HG03045 (cell line): ENCODE measurements at regions not wholly inside any gene's neighbourhood (a gene's known extent, or its start where the extent isn't known, plus 50 kb on each side); places are given as distances from the start of the nearest gene placed in this dataset.

Experiments used
- ATAC-seq: cut with Tn5 transposase; IDR thresholded peaks from one replicate; pipeline ENCODE4 v1.9.1; 2021; ENCODE audit warnings: mild to moderate bottlenecking, moderate library complexity; ENCODE audit not compliant: unreplicated experiment

DNA sequence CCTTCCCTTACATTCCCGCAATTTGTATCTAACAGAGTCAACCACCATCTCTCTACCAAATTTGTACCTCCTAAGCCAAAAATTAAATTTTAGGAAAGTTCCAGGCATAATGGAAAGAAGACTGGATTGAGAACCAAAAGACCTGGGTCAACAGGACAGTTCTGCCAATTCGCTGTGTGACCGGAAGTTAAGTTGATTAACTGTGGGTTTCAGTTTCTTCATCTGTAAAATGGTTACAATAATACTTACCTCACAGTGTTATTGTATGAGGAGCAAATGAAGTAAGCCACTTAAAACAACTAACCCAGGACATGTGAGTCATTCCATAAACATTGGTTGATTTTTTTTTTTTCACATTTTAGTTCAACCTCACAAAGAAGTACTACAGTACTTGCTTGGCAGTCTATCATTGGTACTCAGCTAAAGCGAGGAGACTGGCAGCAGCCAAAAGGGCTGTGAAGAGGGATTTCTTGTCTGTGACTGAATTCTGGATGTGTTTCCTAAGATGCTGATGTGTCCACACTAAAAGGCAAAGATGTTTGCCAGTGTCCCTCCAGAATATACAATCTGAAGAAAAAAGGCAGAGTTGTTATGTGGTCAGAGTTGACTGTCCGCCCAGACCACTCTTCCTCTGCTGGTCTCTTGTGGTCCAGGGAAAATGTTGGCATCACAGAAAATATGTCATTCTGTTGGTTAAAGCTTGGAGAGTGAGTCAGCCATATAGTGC is 198.6 kb downstream of the TLE1 start:
- no peak for ATAC-seq

DNA sequence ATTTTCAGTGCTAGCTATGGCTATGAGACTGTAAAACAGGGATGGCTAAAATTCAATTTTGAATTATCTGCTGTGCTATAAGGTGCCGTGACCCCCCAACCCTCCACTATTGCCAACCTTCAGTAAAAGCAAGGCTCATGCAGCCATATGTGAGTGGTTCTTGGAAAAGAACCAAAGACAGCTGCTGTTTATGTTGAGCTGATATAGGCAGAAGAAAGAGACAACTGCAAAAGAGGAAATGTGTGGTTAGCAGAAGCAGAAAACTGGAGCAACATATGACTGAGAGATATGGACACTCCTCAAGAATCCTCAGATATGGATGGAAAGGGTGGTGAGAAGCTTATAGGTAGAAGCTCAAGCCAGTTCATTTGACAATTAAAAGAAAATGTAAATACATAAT is 200.3 kb downstream of the TLE1 start:
- no peak for ATAC-seq

- no peak for ATAC-seq
These were observed 208.3 kb downstream of the TLE1 start for GRCh38 chr9:81480828-81481604.

- no peak for ATAC-seq
These were observed 209.8 kb downstream of the TLE1 start for GRCh38 chr9:81479573-81479972.

DNA sequence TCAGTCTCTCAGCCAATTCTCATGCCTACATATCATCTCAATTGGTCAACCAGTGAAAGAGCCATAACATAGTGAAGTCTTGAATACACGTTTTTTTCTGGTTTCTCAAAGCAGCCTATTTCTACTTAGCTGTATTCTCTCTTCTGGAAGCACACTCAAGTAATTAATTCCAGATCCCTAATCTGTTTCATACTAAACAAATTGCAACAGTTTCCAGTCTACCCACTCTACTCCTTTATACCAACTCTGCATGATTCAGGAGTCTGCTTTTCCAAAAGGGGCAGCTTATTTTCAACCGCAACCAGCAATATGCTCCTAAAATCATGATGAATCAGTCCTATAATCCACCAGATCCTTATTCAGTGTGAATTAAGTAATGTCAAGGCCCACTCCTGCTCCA is 211.7 kb downstream of the TLE1 start:
- ATAC-seq = no peak

GRCh38 chr9:81476813-81477490 is 212.4 kb downstream of the TLE1 start:
- ATAC-seq = no peak

GRCh38 chr9:81474792-81475191 is 214.6 kb downstream of the TLE1 start:
- ATAC-seq = no peak

- no peak for ATAC-seq
These were observed 215.2 kb downstream of the TLE1 start for GRCh38 chr9:81474125-81474524.

DNA sequence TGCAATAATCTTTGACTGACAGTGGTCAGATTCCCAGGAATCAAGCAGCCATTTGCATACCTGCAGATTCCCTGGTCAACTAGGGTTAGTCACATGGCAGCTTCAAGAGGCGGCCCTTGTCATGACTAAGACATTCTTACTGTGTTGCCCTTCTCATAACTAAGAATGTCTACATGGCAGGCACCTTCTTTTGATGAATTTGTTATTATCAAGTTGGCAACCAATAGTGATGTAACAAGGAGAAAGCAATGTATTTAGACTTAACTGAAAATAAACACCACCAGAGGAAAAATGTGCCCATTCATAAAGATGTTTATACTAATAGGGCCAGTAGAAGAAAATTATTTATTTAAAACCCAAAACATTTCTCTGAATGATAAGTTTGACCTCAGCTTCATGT is 215.6 kb downstream of the TLE1 start:
- ATAC-seq = no peak

- no peak for ATAC-seq
These were observed 216.1 kb downstream of the TLE1 start for GRCh38 chr9:81473206-81473605.

DNA sequence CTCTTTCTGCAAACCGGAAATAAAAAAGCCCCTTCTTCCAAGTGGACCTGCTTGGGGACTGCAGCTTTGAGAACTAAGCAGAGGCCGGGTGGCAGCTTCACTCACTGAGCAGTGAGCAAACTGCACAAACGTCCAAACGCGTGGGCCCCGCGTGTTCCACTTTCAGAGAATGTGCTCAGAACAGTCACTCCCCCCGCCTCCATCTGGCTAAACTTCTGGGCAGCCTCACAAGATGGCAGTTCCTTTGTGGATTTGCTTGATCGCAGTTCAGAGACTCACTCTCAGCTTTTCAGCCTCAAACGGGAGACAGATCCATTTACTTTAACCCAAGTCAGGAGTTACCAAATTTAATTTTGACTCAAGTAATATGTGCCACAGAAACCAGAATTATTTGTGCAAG is 216.6 kb downstream of the TLE1 start:
- no peak for ATAC-seq

GRCh38 chr9:81470864-81471263 is 218.5 kb downstream of the TLE1 start:
- ATAC-seq = no peak

- ATAC-seq = no peak
These were observed 221.2 kb downstream of the TLE1 start for GRCh38 chr9:81468084-81468595.

DNA sequence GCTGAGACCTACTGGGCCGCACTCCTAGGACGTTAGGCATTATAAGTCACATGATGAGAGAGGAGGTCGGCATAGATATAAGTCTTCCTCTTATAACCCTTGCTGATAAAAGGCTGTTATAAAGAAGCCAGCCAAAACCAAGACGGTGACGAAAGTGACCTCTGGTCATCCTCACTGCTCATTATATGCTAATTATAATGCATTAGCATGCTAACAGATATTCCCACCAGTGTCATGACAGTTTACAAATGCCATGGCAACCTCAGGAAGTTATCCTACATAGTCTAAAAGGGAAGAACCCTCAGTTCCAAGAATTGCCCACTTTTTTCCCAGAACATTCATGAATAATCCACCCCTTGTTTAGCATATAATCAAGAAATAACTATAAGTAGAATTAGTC is 222.4 kb downstream of the TLE1 start:
- no peak for ATAC-seq

DNA sequence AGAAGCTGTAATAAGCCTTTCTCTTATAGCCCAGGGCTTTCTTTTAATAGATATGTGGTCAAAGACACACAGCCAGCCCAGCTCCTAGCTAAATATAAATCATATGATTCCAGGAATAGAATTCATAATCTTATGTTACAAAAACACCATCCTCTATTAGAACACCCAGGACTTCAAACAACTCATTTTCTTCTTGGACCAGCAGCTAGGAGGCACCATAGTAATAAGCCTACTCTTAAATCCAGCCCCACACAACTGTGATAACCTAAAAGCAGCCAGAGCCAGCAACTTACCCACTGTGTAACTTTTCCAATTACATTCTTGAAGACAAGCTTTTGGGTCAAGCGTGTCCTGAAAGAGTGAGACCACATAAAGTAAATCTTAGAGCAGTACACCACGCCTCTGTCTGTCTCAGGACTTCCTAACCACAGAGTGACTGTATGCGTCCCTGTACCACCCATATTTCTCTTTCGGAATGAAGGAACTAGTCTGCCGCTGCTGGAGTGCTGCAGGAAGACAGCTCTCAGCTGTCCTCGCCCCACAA is 223.8 kb downstream of the TLE1 start:
- ATAC-seq = no peak

- ATAC-seq = no peak
These were observed 226.5 kb downstream of the TLE1 start for GRCh38 chr9:81462801-81463200.

DNA sequence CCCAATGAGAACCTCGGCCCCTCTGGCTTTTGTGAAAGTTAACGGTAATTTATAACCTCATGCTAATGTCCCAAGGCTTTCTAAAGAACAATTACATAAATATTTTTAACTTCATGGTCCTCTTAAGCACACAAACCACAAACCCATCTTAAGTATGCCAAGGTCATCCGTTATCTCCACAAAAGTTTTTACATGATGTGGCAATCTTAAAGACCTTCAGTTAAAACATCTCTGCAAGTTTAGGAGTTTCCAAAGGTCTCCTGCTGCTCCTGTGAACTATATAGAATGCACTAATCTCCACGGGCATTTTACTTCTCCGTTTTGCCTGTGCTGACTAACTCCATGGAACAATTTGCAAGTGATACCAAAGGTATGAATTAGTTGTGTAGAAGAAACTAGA is 228.2 kb downstream of the TLE1 start:
- ATAC-seq = no peak

- ATAC-seq = no peak
These were observed 228.7 kb downstream of the TLE1 start for GRCh38 chr9:81460693-81461092.

GRCh38 chr9:81459591-81459990 is 229.8 kb downstream of the TLE1 start:
- no peak for ATAC-seq

GRCh38 chr9:81456431-81457006 is 232.8 kb downstream of the TLE1 start:
- no peak for ATAC-seq
